Prostate gland (tissue), 2 donors: ENCODE measurements at regions not wholly inside any gene's neighbourhood (a gene's known extent, or its start where the extent isn't known, plus 50 kb on each side); places are given as distances from the start of the nearest gene placed in this dataset.

Experiments used
- DNase-seq: peaks from one replicate; pipeline ENCODE4 v3.0.0-alpha.2; 2019; ENCODE audit warnings: low spot score
- H3K27ac ChIP-seq, 2 donors: fragments of 200-600 bp; sonication (generic); 2 replicates each; pipeline ENCODE4 v1.5.1; 2017 to 2019
- H3K27me3 ChIP-seq: fragments of 200-600 bp; sonication (generic); replicated peaks from 2 replicates; pipeline ENCODE4 v1.5.1; 2019; ENCODE audit not compliant: insufficient read depth
- H3K36me3 ChIP-seq, 2 donors: fragments of 200-600 bp; sonication (generic); 1 replicate in 1 of 2; 2 replicates in 1 of 2; pipeline versions ENCODE4 v1.5.1 to v1.8.1; 2017 to 2019
- H3K4me1 ChIP-seq: fragments of 200-600 bp; sonication (generic); replicated peaks from 2 replicates; pipeline ENCODE4 v1.5.1; 2019
- H3K4me3 ChIP-seq, 2 donors: fragments of 200-600 bp; sonication (generic); 2 replicates each; pipeline ENCODE4 v1.5.1; 2017 to 2019
- H3K9me3 ChIP-seq: fragments of 200-600 bp; sonication (generic); 2 replicates; pipeline ENCODE4 v1.5.1; 2017
- CTCF ChIP-seq, 4 experiments: fragments of 200-600 bp in 2 of 4; fragments of 450-650 bp in 2 of 4; sonication (generic) in 2 of 4; IDR thresholded peaks; 1 replicate in 3 of 4; 2 replicates in 1 of 4; pipeline ENCODE4 v1.5.1; 2016 to 2019; ENCODE audit warnings: antibody characterized with exemption in 4 of 4, mild to moderate bottlenecking in 2 of 4, moderate library complexity in 2 of 4
- POLR2A ChIP-seq: fragments of 450-650 bp; IDR thresholded peaks from one replicate; pipeline ENCODE4 v1.6.1; 2016; ENCODE audit warnings: antibody characterized with exemption, mild to moderate bottlenecking
- POLR2AphosphoS5 ChIP-seq: sonication (generic); formaldehyde crosslinking; IDR thresholded peaks from one replicate; pipeline ENCODE4 v1.6.1; 2017; ENCODE audit warnings: antibody characterized with exemption
- WGBS: methylation state at CpG from one replicate; pipeline ENCODE4 v1.1.5; 2018; 5-methylcytosine and 5-hydroxymethylcytosine counted together
- intact Hi-C: fragments of 100-400 bp; cut with DNase I; formaldehyde crosslinking; loops from one replicate; pipeline ENCODE4 v1.14.2; 2022

GRCh38 chr17:6208608-6209180 lies 138.5 kb downstream of the WSCD1 start:
- TF ChIP-seq POLR2A (no peak), CTCF (IDR thresholded peaks at IDR 0.05) (no peak), POLR2AphosphoS5 (no peak)
- H3K4me3 ChIP-seq: no peak overlapping the region
- intact Hi-C loops: no loop called here
- no peaks in the 10 kb centered on the region for H3K9me3 ChIP-seq
- no peak overlapping the region for H3K27ac ChIP-seq
- no peaks in the 10 kb centered on the region for H3K36me3 ChIP-seq
- no peaks in the 10 kb centered on the region for H3K4me1 ChIP-seq
- WGBS: 80% methylated on average over 16 of the region's 16 CpGs
- no peak for DNase-seq
- H3K27me3 ChIP-seq: no peaks in the 10 kb centered on the region

- DNase-seq: no peak
- intact Hi-C loops: no loop called here
- H3K27me3 ChIP-seq: no peaks in the 10 kb centered on the region
- H3K36me3 ChIP-seq: no peaks in the 10 kb centered on the region
- H3K4me3 ChIP-seq: no peak overlapping the region
- H3K9me3 ChIP-seq: no peaks in the 10 kb centered on the region
- 84% methylated on average over 6 of the region's 6 CpGs for WGBS
- H3K4me1 ChIP-seq: no peaks in the 10 kb centered on the region
- TF ChIP-seq POLR2AphosphoS5 (no peak), POLR2A (no peak), CTCF (IDR thresholded peaks at IDR 0.05) (no peak)
- H3K27ac ChIP-seq: no peak overlapping the region
These were observed 135.3 kb downstream of the WSCD1 start for GRCh38 chr17:6205525-6205924.

- no peaks in the 10 kb centered on the region for H3K9me3 ChIP-seq
- H3K27ac ChIP-seq: no peak overlapping the region
- DNase-seq: no peak
- no peaks in the 10 kb centered on the region for H3K27me3 ChIP-seq
- no peaks in the 10 kb centered on the region for H3K36me3 ChIP-seq
- 56% methylated on average over 4 of the region's 4 CpGs for WGBS
- no peak overlapping the region for H3K4me3 ChIP-seq
- no peaks in the 10 kb centered on the region for H3K4me1 ChIP-seq
- intact Hi-C loops: no loop called here
- TF ChIP-seq POLR2A: no peak
- no peak for TF ChIP-seq CTCF (IDR thresholded peaks at IDR 0.05)
- no peak for TF ChIP-seq POLR2AphosphoS5
These were observed 134.9 kb downstream of the WSCD1 start for GRCh38 chr17:6205033-6205432.

- no peaks in the 10 kb centered on the region for H3K36me3 ChIP-seq
- WGBS: 75% methylated on average over 10 of the region's 10 CpGs
- no peaks in the 10 kb centered on the region for H3K4me1 ChIP-seq
- H3K27me3 ChIP-seq: no peaks in the 10 kb centered on the region
- no peak for DNase-seq
- TF ChIP-seq POLR2A: no peak
- TF ChIP-seq POLR2AphosphoS5: no peak
- no peak for TF ChIP-seq CTCF (IDR thresholded peaks at IDR 0.05)
- no peak overlapping the region for H3K27ac ChIP-seq
- no peak overlapping the region for H3K4me3 ChIP-seq
- intact Hi-C loops: no loop called here
- no peaks in the 10 kb centered on the region for H3K9me3 ChIP-seq
These were observed 134.1 kb downstream of the WSCD1 start for GRCh38 chr17:6204203-6204722.

GRCh38 chr17:6196355-6196754 lies 126.2 kb downstream of the WSCD1 start:
- whole genome bisulfite sequencing: 89% methylated on average over 4 of the region's 4 CpGs
- Histone ChIP-seq H3K27ac (no peak overlapping the region), H3K27me3 (no peaks in the 10 kb centered on the region), H3K4me3 (no peak overlapping the region), H3K9me3 (no peaks in the 10 kb centered on the region), H3K36me3 (no peaks in the 10 kb centered on the region), H3K4me1 (no peaks in the 10 kb centered on the region)
- TF ChIP-seq POLR2AphosphoS5 (no peak), POLR2A (no peak), CTCF (IDR thresholded peaks at IDR 0.05) (no peak)
- intact Hi-C loops: no loop called here
- DNase-seq: no peak
